Right ventricle myocardium superior (tissue), 1 donor: ENCODE measurements at regions not wholly inside any gene's neighbourhood (a gene's known extent, or its start where the extent isn't known, plus 50 kb on each side); places are given as distances from the start of the nearest gene placed in this dataset.

ENCODE experiments used
- ATAC-seq: fragments of 200-7000 bp; cut with Tn5 transposase; one replicate; pipeline ENCODE4 v1.9.1; 2020; ENCODE audit warnings: mild to moderate bottlenecking; ENCODE audit not compliant: poor library complexity
- DNase-seq: peaks from one replicate; pipeline ENCODE4 v3.0.0-alpha.2; 2020
- intact Hi-C: fragments of 100-400 bp; cut with DNase I; formaldehyde crosslinking; loops from one replicate; pipeline ENCODE4 v1.11.2; 2022
- donor health status: DM: no; HTN: yes; CAD: no; lungs with severe emphysema.

- intact Hi-C loops: no loop called here
- ATAC-seq: no peak
- DNase-seq: no peak
These were observed 728.0 kb upstream of the TENM4 start for GRCh38 chr11:80168796-80169195.

GRCh38 chr11:80167766-80168165 is 726.9 kb upstream of the TENM4 start:
- intact Hi-C loops: no loop called here
- DNase-seq (no peak), ATAC-seq (no peak)

GRCh38 chr11:80165744-80166143 is 724.9 kb upstream of the TENM4 start:
- intact Hi-C loops: no loop called here
- ATAC-seq: no peak
- DNase-seq: no peak

GRCh38 chr11:80163441-80163840 is 722.6 kb upstream of the TENM4 start:
- intact Hi-C loops: no loop called here
- no peak for DNase-seq
- no peak for ATAC-seq

- no peak for DNase-seq
- intact Hi-C loops: no loop called here
- ATAC-seq: no peak
These were observed 722.2 kb upstream of the TENM4 start for GRCh38 chr11:80163011-80163410.

- intact Hi-C loops: no loop called here
- DNase-seq: no peak
- ATAC-seq: no peak
These were observed 721.6 kb upstream of the TENM4 start for GRCh38 chr11:80162387-80162786.

- intact Hi-C loops: loop anchor here (10.0 kb wide), 1 partner anchor 393 kb away; no protein-coding TSS in a partner anchor
- ATAC-seq: no peak
- no peak for DNase-seq
These were observed 716.6 kb upstream of the TENM4 start for GRCh38 chr11:80157447-80157846.

- ATAC-seq (no peak), DNase-seq (no peak)
- intact Hi-C loops: loop anchor here (10.0 kb wide), 1 partner anchor 391 kb away; no protein-coding TSS in a partner anchor
These were observed 715.2 kb upstream of the TENM4 start for GRCh38 chr11:80156062-80156461.

GRCh38 chr11:80155412-80156017 is 714.7 kb upstream of the TENM4 start:
- intact Hi-C loops: loop anchor here (10.0 kb wide), 1 partner anchor 391 kb away; no protein-coding TSS in a partner anchor
- DNase-seq (no peak), ATAC-seq (no peak)

GRCh38 chr11:80146232-80146631 is 705.4 kb upstream of the TENM4 start:
- no peak for DNase-seq
- intact Hi-C loops: loop anchor here (5.0 kb wide), 1 partner anchor 219 kb away; no protein-coding TSS in a partner anchor
- no peak for ATAC-seq

GRCh38 chr11:80144897-80145594 is 704.2 kb upstream of the TENM4 start:
- intact Hi-C loops: loop anchor here (5.0 kb wide), 1 partner anchor 218 kb away; no protein-coding TSS in a partner anchor
- no peak for DNase-seq
- no peak for ATAC-seq

GRCh38 chr11:80136991-80137390 is 696.2 kb upstream of the TENM4 start:
- no peak for DNase-seq
- intact Hi-C loops: no loop called here
- ATAC-seq: no peak

GRCh38 chr11:80129396-80129795 is 688.6 kb upstream of the TENM4 start:
- intact Hi-C loops: no loop called here
- ATAC-seq: no peak
- no peak for DNase-seq

GRCh38 chr11:80122211-80122610 is 681.4 kb upstream of the TENM4 start:
- intact Hi-C loops: no loop called here
- ATAC-seq (peak; percentile 95), DNase-seq (no peak)

- DNase-seq (no peak), ATAC-seq (no peak)
- intact Hi-C loops: no loop called here
These were observed 677.2 kb upstream of the TENM4 start for GRCh38 chr11:80118073-80118472.

- ATAC-seq (peak; percentile 68), DNase-seq (no peak)
- intact Hi-C loops: no loop called here
These were observed 676.0 kb upstream of the TENM4 start for GRCh38 chr11:80116796-80117195.

- intact Hi-C loops: no loop called here
- ATAC-seq: no peak
These were observed 668.8 kb upstream of the TENM4 start for GRCh38 chr11:80109652-80110051.

GRCh38 chr11:80109031-80109430 is 668.2 kb upstream of the TENM4 start:
- DNase-seq (no peak), ATAC-seq (no peak)
- intact Hi-C loops: no loop called here

More at GRCh38 chr11:80109652-80110051, 668.8 kb upstream of the TENM4 start:
- no peak for DNase-seq

- ATAC-seq: no peak
- DNase-seq: no peak
- intact Hi-C loops: no loop called here
These were observed 666.6 kb upstream of the TENM4 start for GRCh38 chr11:80107415-80107814.

GRCh38 chr11:80104191-80104590 is 663.4 kb upstream of the TENM4 start:
- no peak for DNase-seq
- ATAC-seq: no peak
- intact Hi-C loops: no loop called here
